CD4-positive, alpha-beta T cell treated with Interleukin-4 for 4 hours (primary cell): ENCODE measurements at regions not wholly inside any gene's neighbourhood (a gene's known extent, or its start where the extent isn't known, plus 50 kb on each side); places are given as distances from the start of the nearest gene placed in this dataset.
"Not testable (repeated sequence)": the region's sequence is repeated elsewhere in the genome, so short reads cannot be mapped to it uniquely, and the experiment has no call there.

Experiments
- DNase-seq: peaks from one replicate; pipeline ENCODE4 v3.0.0-alpha.2; 2020

DNA sequence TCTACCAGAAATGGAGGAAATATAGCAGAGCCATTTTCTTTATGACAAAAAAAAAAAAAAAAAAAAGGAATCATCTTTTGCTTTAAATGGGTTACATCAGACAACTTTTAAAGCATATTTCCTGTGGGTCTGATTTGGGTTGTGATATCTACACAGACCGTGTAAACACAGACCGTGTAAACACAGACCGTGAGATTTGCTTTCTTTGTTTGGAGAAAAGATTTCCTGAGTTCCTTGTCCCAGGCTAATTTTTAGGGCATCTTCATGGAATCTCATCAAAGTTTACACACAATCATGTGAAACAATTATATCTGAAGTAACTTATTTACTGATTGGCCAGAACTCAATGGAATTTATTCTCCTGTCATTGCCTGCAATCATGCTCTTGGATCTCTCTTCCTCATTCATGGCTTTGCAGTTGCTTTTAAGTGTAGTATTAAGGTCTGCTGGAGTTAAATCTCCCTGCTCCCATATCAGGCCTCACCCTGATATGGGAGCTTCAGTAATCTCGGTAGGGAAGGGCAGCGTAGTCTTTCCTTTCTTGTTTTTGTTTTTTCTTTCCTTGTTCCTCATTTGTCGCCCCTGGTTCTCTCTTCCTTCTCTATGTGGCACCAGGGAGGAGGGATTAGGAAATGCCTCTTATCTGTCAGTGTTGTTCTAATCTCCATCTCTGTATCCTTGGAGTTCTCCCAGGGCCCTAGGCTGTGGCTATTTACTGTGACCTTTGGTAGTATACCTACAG is 248.6 kb upstream of the JADE1 start:
- no peak for DNase-seq

DNA sequence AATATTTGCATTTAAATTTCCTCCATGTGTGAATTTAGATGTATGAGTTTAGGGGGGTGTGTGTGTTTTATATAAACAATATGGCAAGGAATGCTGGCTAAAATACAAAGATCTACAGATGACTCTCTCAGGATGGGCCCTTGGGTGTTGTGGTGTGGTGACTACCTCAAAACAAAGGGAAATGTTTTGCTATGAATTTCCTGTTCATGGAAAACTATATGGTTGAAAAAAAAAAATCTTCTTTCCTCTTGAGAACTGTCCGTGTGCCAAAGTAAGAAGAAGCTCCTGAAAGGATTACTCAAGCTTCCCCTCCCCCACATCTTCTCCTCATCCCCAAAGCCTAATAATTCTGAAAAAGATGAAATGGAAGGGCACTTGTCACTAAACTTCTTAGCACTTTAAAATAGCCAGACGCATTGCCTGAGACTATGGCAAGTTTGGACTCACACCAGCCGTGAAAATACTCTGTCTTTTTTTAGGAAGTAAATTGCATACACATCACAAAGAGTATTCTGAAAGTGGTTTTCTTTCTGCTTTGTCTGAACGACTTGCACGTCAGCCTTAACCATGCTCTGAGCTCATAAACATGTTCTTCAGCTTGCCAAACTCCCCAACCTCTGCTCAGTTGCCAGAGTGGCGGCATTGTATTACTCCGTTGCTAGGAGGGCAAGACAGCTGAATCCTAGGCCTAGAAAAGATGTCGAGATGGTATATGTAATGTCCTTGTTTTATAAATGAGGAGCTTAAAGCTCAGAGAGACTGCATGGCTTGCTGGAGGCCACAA is 250.4 kb upstream of the JADE1 start:
- DNase-seq: no peak

DNA sequence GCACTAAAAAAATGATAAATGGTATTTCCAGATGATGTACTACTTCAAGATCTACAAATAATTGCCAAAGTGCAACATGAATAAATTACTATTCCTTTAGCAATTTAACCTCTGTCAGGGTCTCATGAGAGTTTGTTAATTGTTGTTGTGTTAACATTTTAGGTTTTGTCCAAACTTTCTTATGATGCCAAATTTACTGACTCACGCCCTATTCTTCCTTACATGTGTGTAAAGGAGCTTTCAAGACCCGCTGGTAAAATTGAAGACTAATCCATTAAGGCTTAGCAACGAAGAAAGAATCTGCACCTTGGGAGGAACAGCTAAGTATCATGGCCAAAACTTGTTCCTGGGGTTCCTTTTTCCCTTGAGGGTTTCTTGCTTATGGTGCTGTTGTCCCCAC is 252.7 kb upstream of the JADE1 start:
- no peak for DNase-seq

DNA sequence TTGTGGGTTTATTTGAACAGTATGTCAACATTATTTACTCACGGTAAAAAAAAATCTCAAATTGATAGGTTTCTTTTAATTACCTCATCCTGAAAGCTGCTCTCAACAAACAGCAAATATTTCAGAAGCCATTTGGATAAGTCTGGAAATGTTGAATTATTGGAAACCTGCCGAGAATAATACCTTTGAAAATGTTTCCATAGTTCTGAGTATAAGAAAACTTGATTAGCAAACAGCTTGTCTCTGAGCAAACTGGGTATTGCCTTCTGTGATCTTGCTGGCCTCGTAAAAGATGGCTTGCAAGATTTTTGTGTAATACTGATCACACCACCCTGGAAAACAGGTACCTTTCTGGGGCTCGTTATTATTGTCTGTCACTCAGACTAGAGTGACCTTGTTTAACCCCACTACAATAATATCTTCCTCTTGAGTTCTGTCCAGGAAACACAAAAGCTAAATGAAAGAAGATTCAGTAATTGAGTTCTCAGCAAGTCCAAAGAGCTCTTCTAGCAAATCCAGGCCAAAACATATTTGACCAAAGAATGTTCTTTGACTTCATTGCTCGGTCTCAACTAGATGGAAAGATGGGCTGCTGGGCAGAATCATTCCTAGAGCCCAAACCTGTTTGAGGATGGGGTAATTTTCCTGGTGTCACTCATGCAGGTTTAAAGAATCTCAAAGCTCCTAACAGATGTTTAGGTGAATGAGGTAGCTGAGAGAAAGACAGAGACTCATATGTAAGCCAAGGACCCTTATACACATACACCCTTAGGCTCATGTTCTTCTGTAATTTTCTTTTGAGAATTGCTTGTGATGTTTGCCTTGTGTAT is 255.6 kb upstream of the JADE1 start:
- DNase-seq: no peak

DNA sequence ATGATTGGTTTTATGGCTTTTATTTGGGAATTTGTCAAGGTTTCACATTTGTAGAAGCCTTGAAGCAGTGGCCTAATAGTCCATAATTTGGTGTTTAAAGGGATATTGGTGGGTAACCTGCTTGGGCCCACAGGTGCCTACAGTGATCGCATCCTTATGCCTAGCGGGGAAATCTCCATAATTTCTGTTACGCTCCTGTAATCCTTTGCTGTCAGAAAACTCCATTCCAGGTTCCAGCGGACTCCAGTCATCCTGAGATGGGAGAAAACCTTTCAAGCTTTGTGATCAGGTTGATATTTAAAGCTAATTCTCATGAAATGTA is 257.0 kb upstream of the JADE1 start:
- no peak for DNase-seq

DNA sequence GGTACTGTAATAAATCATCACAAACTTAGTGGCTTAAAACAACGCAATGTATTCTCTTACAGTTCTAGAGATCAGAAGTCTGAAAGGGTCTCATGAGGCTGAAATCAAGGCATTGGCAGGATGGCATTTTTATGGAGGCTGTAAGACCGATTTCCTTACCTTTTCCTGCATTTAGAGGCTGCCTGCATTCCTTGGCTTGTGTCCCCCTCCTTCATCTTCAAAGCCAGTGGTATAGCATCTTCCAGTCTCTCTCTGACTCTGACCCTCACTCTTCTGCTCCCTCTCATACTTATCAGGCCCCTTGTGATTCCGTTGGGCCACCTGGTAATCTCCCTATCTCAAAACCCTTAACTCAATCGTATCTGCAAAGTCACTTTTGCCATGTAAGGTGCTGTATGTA is 258.2 kb upstream of the JADE1 start:
- no peak for DNase-seq

DNA sequence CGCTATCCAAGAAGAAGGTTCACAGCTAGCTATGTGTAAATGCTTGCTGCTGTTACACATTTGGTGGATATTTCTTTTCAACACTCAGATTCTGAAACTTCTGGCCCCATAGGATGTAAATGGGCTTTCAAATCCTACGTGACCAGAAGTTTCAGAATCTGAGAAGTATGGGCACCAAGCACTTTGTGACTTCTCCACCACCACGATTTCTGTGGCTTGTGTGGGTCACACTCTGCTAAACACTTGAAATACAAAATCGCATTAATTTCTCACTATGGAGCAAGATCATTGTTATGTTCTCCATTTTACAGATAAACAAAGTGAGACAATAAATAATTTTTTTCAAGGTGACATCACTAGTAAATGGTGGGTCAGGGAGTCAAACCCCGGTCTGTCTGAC is 259.4 kb upstream of the JADE1 start:
- no peak for DNase-seq

DNA sequence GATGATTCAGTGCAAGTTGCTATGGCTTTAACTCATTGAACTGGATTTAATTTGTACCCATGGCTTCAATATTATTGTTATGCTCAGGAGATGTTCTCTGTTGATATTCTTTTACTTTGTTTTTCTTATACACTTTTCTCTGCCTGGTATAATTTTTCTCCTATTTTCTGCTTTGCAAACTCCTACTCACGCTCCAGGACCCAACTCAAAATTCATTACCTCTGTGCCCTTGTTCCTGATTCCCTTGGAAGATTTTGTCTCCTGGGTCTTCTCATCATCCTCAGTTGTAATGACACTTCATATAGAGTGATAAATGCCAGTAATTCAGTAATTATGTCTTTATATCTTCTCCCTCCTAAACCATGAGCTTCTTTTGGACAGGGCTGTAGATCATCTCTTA is 259.9 kb upstream of the JADE1 start:
- no peak for DNase-seq

DNA sequence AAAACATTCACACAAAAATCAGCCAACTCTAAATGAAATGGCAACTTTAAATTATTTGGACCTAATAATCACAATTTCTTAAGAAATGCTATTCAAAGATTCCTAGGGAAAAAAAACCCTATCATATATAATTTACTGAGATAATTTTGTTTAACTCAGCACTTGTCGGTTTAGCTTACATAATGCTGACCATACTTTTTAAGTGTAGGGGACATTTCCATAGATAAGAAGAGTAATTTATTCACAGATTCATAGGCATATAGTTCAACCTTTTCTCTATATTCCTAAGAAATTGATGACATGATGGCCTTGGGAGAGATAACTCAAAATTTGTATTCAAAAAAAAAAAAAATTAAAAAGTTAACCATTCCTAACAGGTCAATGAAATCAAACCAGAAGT is 260.8 kb upstream of the PGRMC2 start:
- DNase-seq: no peak

DNA sequence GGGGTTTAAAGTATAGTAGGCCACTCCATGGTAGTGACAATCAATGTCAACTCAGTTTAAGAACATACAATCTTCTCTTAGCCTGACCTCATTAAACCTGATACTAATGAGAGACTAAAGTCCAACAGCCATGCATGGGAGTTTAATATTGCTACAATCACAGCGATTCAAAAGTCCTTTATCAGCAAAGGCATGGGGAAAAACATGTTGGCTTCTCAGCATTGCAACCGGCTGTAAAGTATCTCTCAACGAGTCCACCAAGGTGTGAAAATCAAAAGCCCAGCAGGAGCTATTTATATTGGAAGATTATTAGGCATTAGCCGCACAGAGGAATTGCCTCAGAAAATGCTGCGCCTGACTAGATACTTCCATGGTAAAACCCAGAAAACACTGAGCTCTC is 256.7 kb upstream of the PGRMC2 start:
- DNase-seq: no peak

DNA sequence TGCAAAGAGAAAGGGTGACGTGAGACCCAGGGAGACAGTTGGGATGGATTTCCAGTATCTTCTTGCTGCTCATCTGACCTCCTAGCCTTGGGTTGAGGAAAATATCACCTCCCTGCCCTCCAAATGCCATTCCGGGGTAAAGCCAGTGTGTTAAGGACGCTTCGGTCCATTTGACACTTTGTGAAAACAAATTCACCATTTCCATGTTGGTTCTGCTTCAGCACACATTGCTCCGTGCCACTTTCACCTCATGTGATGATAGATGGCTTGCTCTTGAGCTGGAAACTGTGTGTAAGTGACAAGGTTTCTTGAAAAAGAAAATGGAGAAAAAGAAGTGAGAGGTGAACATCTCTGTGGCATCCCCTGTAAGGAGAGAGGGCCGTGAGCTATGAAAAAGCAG is 256.1 kb upstream of the PGRMC2 start:
- no peak for DNase-seq

DNA sequence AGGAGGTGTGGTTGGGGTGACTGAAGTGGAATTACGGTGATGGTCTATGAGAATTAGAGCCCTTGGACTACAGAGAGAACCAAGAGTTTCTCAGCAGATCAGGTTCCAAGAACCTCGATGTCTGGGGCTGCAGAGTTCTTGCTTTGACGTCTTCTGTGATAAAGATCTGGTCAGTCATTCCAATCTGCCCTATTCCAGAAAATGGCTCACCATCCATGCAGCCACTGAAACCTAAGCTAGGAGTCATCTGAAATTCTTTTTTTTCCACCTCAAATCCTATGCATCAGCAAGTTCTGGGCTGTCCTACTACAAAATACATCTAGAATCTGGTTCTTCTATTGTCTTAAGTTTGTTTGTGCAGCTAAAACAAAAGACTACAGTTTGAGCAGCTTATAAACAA is 254.4 kb upstream of the PGRMC2 start:
- no peak for DNase-seq

DNA sequence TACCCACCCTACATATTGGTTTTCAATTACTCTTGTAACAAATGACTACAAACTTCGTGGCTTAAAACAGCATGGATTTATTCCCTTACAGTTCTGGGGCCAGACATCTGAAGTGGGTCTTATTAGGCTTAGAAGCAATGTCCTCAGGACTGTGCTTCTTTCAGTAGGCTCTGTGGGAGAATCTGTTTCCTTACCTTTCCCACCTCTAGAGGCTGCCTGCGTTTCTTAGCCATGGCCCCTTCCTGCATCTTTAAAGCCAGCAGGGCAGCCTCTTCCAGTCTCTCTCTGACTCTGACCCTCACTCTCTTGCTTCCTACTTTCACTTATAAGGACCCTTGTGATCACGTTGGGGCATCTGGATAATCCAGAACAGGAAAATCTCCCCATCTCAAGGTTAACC is 252.5 kb upstream of the PGRMC2 start:
- DNase-seq: no peak

DNA sequence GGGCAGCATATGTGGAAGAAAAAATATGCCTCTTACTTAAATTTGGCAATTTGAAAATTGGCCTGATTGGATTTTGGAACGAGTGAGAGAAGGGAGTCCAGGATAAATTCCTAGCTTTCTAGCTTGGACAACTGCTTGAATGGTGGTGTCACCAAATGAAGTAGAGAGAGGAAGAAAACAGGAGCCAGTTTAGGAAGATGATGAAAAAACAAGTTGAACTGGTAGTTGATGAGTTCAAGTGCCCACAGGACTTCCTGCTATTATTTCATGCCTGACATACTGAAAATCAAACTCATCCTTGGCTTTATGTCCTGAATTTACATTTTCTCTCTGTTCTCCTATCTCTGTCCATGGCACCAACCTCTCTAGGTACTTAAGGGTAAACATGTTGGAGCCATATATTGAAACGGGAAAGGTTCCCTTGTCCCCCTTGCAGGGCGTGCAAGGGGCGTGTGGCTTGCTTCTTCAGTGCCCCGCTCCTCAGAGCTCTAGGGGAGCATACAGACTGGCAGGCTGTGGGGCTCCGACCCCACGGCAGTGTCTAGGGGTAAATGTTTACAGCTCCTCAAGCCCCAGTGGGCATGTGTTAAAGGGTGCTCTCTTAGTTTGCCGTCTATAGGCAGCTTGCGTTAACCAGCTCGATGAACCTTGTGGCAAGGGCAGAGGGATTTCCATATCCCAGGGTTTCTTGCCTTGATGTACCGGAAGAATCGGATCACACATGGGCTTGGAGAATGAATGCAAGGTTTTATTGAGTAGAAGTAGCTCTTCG is 250.7 kb upstream of the PGRMC2 start:
- no peak for DNase-seq

DNA sequence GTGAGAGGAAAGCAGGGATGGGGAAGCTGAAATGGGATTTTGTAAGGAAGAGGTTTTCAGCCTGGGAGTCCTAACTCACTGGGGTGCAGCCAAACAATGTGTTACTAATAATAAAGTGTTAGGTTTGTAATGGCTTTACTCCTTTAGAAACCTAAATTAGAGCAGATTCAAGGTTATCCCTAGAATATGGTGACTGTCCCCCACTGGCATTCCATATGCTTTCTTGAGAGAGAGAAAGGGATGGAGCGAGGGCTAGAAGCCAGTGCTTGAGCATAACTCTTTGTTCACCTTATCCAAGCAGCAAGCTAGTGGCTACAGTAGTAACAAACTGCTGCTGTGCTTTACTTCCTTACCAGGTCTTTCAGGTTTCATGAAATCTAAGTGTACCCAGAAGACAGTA is 249.1 kb upstream of the PGRMC2 start:
- no peak for DNase-seq

DNA sequence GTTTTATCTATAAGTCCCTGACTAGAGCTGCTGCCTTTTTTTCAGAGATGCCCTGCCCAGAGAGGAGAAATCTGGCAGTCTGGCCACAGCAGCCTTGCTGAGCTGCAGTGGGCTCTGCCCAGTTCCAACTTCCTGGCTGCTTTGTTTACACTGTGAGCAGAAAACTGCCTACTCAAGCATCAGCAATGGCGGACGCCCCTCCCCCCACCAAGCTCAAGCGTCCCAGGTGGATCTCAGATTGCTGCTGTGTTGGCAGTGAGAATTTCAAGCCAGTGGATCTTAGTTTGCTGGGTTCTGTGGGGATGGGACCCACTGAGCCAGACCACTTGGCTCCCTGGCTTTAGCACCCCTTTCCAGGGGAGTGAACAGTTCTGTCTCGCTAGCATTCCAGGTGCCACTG is 247.9 kb upstream of the PGRMC2 start:
- DNase-seq: not testable (repeated sequence)

DNA sequence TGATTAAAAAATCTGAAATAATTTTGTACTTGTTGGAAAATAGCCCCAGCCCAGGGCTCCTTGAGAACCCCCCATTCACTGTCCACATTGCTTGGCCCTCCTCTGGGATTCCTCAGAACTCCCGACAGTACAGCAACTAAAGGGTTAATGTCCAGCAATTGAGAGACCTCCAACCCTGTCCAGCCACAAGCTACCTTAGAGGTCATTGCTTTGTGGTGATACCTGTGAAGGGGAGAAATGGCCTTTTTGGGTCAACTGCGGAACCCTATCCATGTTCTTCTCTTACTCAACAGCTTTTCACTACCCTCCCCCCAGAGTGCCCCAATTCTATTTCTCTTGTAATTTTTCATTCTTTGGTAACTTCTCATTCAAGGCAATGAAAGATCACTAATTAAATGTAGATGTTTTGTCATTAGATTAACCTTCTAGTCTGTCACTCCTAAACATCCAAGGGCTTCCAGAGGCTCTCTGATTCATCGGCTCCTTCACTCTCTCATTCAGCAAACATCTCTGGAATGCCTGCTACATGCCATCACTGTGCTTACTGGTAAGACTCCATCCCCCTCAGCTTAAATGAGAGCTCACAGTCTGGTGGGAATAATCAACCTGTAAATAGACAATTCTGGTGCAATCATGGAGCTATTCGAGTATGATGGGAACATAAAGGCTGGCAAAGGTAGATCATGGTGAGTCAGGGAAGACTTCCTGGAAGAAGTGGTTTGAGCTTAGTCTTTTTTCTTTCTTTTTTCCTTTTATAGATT is 241.4 kb upstream of the PGRMC2 start:
- no peak for DNase-seq

DNA sequence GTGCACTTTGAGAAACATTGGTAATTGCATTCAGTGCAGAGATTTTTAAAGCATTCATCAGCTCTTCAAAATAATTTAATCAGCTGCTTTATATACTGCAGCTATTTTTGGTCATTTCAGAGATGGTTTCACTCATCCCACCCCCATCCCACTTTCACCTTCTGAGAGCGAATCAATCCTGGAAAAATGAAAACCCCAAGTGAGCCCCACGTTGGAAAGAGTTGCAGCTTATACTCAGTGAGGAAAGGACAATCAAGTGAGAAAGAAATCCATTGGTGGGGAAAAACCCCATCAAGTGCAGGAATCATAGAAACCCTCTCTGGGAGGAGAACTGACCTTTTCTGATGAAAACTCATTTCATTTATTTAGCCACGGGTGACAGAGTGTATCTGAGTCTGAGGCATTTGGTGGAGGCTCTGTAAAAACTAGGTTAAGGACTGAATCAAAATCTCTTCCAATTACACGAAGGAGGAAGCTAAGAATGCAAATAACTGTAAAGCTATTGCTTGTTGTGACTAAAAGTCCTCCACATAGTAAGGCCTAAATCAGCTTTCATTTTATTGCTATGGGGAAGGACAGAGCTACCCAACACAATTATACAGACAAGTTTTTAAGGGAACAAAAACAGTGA is 240.4 kb upstream of the PGRMC2 start:
- no peak for DNase-seq

DNA sequence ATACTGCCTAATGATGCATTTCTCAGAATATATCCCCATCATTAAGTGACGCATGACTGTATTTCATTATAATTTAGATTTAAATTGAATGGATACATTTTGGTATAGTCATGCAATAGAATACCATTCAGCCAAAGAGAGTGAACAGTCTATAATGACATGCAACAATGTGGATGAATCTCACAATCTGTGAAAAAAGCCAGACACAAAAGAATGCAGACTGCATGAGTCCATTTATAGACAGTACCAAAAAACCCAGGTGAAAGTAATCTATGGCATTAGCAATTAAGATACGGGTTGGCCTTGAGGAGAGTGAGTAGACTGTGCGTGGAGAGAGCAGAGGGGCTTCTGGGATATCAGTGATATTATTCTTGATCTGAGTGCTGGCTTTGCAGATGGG is 239.7 kb upstream of the PGRMC2 start:
- no peak for DNase-seq

DNA sequence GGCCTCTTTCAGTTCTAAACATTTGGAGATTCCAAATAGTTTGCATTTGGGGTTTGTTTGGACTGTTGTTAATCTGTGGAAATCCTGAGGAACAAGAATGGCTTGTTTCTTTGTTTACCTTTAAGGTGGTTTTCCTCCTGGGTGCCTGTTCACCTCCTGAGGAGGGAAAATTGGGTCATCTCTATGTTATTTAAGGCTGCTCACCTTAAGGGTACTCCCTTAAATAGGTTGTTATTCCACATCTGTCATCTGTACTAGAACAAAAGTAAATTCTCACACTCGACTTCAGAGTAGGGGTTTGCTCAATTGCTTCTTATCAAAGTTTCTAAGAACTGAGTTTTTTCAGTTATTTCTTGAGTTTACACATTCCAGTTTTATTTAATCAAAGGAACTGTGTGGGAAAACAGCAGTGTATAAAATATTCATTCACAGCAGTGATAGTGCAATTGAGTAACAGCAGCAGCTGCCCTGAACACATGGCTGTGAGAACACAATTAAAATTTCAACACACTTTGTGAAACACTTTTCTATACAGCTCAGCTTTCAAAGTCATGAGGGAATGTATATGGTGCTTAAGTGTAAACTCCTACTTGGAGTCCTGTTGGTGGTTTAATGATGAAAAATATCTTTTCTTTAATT is 238.5 kb upstream of the PGRMC2 start:
- no peak for DNase-seq

DNA sequence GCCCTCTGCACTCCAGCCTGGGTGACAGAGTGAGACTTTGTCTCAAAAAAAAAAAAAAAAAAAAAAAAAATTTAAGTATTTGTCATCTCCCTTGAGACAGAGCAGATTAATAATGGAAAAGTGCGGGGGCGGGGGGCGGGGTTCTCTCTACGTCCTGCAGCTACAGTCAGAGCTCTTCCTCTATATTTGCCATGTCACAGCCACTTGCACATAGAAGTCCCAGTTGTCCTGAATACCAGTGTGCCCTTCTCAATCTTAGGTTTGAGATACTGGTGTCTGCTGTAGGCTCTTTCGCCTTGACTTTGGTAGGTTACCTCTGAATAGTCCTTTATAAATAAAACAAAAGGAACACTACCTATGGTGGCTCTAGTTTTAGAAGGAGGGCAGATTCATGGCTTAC is 237.8 kb upstream of the PGRMC2 start:
- DNase-seq: no peak
